ENCODE measurements at regions not wholly inside any gene's neighbourhood (a gene's known extent, or its start where the extent isn't known, plus 50 kb on each side); places are given as distances from the start of the nearest gene placed in this dataset.

DNA sequence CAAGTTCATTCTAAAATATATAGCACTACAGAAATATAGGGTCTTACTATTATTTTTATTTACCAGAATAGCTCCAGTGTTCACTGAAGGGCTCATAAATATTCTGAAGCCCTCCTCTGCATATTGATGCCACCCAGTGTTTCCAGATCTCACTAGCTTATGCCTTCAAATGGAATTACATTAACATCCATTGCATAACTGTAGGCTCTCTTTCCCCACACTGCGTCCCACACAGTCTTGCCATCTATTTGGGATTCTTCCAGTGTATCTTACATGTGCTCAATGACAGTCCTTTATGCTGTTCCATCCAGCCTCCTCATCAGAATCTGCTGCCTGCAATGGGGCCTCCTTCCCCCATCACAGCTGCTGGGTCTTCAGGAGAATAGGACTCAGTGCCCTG, 137.2 kb downstream of the CYSLTR2 start:
- TF ChIP-seq, protein P1, sequence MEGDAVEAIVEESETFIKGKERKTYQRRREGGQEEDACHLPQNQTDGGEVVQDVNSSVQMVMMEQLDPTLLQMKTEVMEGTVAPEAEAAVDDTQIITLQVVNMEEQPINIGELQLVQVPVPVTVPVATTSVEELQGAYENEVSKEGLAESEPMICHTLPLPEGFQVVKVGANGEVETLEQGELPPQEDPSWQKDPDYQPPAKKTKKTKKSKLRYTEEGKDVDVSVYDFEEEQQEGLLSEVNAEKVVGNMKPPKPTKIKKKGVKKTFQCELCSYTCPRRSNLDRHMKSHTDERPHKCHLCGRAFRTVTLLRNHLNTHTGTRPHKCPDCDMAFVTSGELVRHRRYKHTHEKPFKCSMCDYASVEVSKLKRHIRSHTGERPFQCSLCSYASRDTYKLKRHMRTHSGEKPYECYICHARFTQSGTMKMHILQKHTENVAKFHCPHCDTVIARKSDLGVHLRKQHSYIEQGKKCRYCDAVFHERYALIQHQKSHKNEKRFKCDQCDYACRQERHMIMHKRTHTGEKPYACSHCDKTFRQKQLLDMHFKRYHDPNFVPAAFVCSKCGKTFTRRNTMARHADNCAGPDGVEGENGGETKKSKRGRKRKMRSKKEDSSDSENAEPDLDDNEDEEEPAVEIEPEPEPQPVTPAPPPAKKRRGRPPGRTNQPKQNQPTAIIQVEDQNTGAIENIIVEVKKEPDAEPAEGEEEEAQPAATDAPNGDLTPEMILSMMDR (IDR thresholded peaks at IDR 0.05; ENCODE audit: unreplicated experiment): no peak
- DNase-seq (ENCODE audit: low spot score): no peak
- Mint-ChIP-seq H3K36me3 (ENCODE audit: low read depth, unreplicated experiment) (no peaks in the 10 kb centered on the region), H3K4me3 (ENCODE audit: unreplicated experiment) (no peak overlapping the region), H3K27me3 (ENCODE audit: unreplicated experiment) (peaks cover 3% of the 10 kb centered on the region), H3K27ac (ENCODE audit: unreplicated experiment) (no peak overlapping the region), H3K9me3 (ENCODE audit: unreplicated experiment) (no peaks in the 10 kb centered on the region), H3K4me1 (ENCODE audit: unreplicated experiment) (no peaks in the 10 kb centered on the region)

DNA sequence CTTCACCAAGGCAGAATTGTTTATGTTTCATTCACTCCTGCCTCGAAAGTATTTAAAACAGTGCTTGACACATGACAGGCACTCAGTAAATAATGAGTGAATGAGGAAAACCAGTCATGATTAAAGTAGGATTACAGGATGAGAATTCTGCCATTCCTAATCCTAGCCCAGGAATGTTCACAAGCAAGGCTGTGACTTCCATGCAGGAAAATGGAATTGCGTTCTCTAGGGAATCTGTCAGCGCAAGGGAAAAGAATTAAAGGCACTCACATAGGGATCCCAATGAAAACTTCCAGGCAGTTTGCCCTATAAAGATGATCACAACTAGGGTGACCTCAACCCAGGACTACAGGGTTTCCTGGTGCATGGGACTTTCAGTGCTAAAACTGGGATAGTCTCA, 143.4 kb downstream of the CYSLTR2 start:
- TF ChIP-seq, protein P1 (IDR thresholded peaks at IDR 0.05; ENCODE audit: unreplicated experiment): no peak
- Mint-ChIP-seq H3K4me3 (ENCODE audit: unreplicated experiment) (no peak overlapping the region), H3K27ac (ENCODE audit: unreplicated experiment) (no peak overlapping the region), H3K36me3 (ENCODE audit: low read depth, unreplicated experiment) (no peaks in the 10 kb centered on the region), H3K4me1 (ENCODE audit: unreplicated experiment) (no peaks in the 10 kb centered on the region), H3K9me3 (ENCODE audit: unreplicated experiment) (no peaks in the 10 kb centered on the region), H3K27me3 (ENCODE audit: unreplicated experiment) (no peaks in the 10 kb centered on the region)
- DNase-seq (ENCODE audit: low spot score): no peak

DNA sequence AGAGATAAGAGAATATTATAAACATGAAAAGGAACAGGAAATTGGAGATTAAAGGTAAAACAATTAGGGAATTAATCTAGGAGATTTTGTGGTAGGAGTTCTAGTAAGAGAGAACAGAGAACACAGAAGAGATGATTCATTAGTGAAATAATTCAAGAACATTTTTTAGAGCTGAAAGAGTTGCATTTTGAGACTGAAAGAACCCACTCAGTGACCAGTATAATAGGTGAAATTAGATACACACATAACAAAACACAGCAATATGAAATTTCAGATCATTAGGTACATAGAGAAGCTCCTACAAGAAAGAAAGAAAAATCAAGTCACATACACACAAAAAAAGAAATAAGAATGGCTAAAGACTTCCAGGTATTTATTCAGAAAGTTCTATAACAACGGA, 144.0 kb downstream of the CYSLTR2 start:
- H3K27ac Mint-ChIP-seq (ENCODE audit: unreplicated experiment): no peak overlapping the region
- no peaks in the 10 kb centered on the region for H3K9me3 Mint-ChIP-seq (ENCODE audit: unreplicated experiment)
- TF ChIP-seq, protein P1 (IDR thresholded peaks at IDR 0.05; ENCODE audit: unreplicated experiment): no peak
- no peaks in the 10 kb centered on the region for H3K27me3 Mint-ChIP-seq (ENCODE audit: unreplicated experiment)
- no peak for DNase-seq (ENCODE audit: low spot score)
- H3K4me1 Mint-ChIP-seq (ENCODE audit: unreplicated experiment): no peaks in the 10 kb centered on the region
- H3K4me3 Mint-ChIP-seq (ENCODE audit: unreplicated experiment): no peak overlapping the region
- no peaks in the 10 kb centered on the region for H3K36me3 Mint-ChIP-seq (ENCODE audit: low read depth, unreplicated experiment)

DNA sequence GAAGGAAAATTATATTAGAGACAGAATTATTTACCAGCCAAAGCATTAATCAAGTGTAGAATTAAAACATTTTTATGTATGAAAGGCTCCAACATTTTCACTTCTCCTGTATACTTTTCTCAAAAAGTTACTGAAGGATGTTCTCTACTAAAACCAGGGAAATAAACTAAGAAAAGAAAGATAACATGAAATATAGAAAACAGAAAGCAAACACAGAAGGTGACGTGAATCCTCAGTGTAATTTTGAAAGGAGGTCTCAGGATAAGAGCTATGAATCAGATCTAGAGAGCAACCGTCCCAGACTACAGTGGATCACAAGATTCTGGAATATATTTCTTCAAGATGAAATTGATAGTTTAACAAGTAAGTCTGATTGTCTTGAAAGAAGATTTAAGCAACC, 144.5 kb downstream of the CYSLTR2 start:
- Mint-ChIP-seq H3K9me3 (ENCODE audit: unreplicated experiment) (no peaks in the 10 kb centered on the region), H3K4me3 (ENCODE audit: unreplicated experiment) (no peak overlapping the region), H3K27me3 (ENCODE audit: unreplicated experiment) (no peaks in the 10 kb centered on the region), H3K27ac (ENCODE audit: unreplicated experiment) (no peak overlapping the region), H3K4me1 (ENCODE audit: unreplicated experiment) (no peaks in the 10 kb centered on the region), H3K36me3 (ENCODE audit: low read depth, unreplicated experiment) (no peaks in the 10 kb centered on the region)
- DNase-seq (ENCODE audit: low spot score): no peak
- TF ChIP-seq, protein P1 (IDR thresholded peaks at IDR 0.05; ENCODE audit: unreplicated experiment): no peak

DNA sequence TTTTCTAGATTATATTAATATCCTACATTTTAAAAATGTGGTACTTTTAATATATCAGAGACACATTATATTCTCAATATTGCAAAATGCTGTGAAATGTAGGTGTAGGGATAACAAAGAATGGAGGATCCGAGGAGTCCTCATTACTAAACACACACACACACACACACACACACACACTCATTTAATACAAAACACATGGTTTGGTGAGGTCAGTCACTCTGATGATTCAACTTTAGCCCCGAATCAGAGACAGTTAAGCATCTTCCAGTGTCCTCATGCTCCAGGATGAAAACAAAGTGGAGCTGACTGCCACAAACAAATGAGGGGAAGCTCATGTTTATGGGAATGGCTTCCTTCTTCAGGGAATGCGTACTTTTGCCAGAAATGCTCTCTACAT, 147.5 kb downstream of the CYSLTR2 start:
- H3K4me3 Mint-ChIP-seq (ENCODE audit: unreplicated experiment): no peak overlapping the region
- no peak for DNase-seq (ENCODE audit: low spot score)
- H3K36me3 Mint-ChIP-seq (ENCODE audit: low read depth, unreplicated experiment): no peaks in the 10 kb centered on the region
- no peak overlapping the region for H3K27ac Mint-ChIP-seq (ENCODE audit: unreplicated experiment)
- H3K27me3 Mint-ChIP-seq (ENCODE audit: unreplicated experiment): no peaks in the 10 kb centered on the region
- H3K9me3 Mint-ChIP-seq (ENCODE audit: unreplicated experiment): no peaks in the 10 kb centered on the region
- no peaks in the 10 kb centered on the region for H3K4me1 Mint-ChIP-seq (ENCODE audit: unreplicated experiment)
- TF ChIP-seq, protein P1 (IDR thresholded peaks at IDR 0.05; ENCODE audit: unreplicated experiment): no peak

All from endothelial cell (in vitro differentiated cells).